ENCODE measurements at regions not wholly inside any gene's neighbourhood (a gene's known extent, or its start where the extent isn't known, plus 50 kb on each side); places are given as distances from the start of the nearest gene placed in this dataset.

DNA sequence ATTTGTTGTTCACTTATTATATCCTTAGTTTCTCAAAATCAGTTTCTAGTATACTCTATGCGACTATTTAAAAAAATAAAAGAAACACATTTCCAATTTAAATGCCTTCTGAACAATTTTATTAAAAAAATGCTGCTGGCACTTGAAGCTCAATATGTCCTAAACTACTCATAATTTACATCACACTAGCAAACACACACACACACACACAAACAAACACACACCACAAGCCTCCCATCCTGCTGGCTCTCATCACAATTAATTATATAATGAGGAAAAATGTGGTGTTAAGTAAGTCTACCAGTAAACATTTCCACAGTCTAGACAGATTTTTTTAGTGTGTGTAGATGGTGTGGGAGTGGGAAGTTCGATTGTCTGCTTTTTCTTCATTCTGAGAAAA is 350.3 kb downstream of the AASDHPPT start:
- Histone ChIP-seq H3K27me3 (ENCODE audit: control insufficient read depth in 2 of 2, insufficient read depth in 1 of 2, low read length in 1 of 2) (no peaks in the 10 kb centered on the region), H3K4me1 (ENCODE audit: control insufficient read depth in 2 of 2, insufficient read depth in 2 of 2, low read length in 2 of 2) (no peaks in the 10 kb centered on the region), H3K4me3 (ENCODE audit: low read length in 2 of 2) (no peak overlapping the region), H3K36me3 (ENCODE audit: control insufficient read depth in 2 of 2, insufficient read depth in 2 of 2, low read length in 1 of 2) (no peaks in the 10 kb centered on the region), H3K9me3 (ENCODE audit: control insufficient read depth in 2 of 2, insufficient read depth in 1 of 2, low read length in 1 of 2) (no peaks in the 10 kb centered on the region), H3K27ac (ENCODE audit: low read depth in 1 of 2, low read length in 1 of 2) (no peak overlapping the region)
- WGBS: 79% methylated on average over 2 of the region's 2 CpGs
- no peak for DNase-seq (ENCODE audit: low read depth in 6 of 9, low spot score in 9 of 9)

- WGBS: 76% methylated on average over 1 of the region's 1 CpG
- no peaks in the 10 kb centered on the region for H3K4me1 ChIP-seq (ENCODE audit: control insufficient read depth in 2 of 2, insufficient read depth in 2 of 2, low read length in 2 of 2)
These were observed 364.6 kb downstream of the AASDHPPT start for GRCh38 chr11:106442032-106442431.

DNA sequence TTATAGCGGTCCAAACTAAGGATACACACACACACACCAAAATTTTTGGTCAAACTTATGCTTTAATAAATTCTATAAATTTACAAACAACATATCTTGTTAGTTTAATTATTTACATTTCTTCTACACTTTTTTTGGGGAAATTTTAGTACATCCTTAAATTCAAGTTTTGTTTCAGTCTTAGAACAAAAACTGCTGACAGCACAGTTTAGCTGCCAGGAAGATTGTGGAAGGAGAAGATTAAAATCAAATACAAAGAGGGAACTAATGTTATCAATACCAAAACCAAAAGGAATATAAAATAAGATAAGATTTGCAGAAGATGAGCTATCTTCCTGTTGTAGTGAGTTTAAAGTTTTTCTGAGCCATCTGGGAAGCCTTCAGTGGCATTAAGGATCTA is 368.8 kb downstream of the AASDHPPT start:
- Histone ChIP-seq H3K27ac (ENCODE audit: low read depth in 1 of 2, low read length in 1 of 2) (no peak overlapping the region), H3K4me3 (ENCODE audit: low read length in 2 of 2) (no peak overlapping the region), H3K36me3 (ENCODE audit: control insufficient read depth in 2 of 2, insufficient read depth in 2 of 2, low read length in 1 of 2) (no peaks in the 10 kb centered on the region), H3K27me3 (ENCODE audit: control insufficient read depth in 2 of 2, insufficient read depth in 1 of 2, low read length in 1 of 2) (no peaks in the 10 kb centered on the region), H3K9me3 (ENCODE audit: control insufficient read depth in 2 of 2, insufficient read depth in 1 of 2, low read length in 1 of 2) (no peaks in the 10 kb centered on the region), H3K4me1 (ENCODE audit: control insufficient read depth in 2 of 2, insufficient read depth in 2 of 2, low read length in 2 of 2) (no peaks in the 10 kb centered on the region)
- no peak for DNase-seq (ENCODE audit: low read depth in 6 of 9, low spot score in 9 of 9)
- 96% methylated on average over 1 of the region's 1 CpG for WGBS

More at GRCh38 chr11:106442032-106442431, 364.6 kb downstream of the AASDHPPT start:
- Histone ChIP-seq H3K4me3 (ENCODE audit: low read length in 2 of 2) (no peak overlapping the region), H3K36me3 (ENCODE audit: control insufficient read depth in 2 of 2, insufficient read depth in 2 of 2, low read length in 1 of 2) (no peaks in the 10 kb centered on the region), H3K27ac (ENCODE audit: low read depth in 1 of 2, low read length in 1 of 2) (no peak overlapping the region), H3K9me3 (ENCODE audit: control insufficient read depth in 2 of 2, insufficient read depth in 1 of 2, low read length in 1 of 2) (no peaks in the 10 kb centered on the region), H3K27me3 (ENCODE audit: control insufficient read depth in 2 of 2, insufficient read depth in 1 of 2, low read length in 1 of 2) (no peaks in the 10 kb centered on the region)
- no peak for DNase-seq (ENCODE audit: low read depth in 6 of 9, low spot score in 9 of 9)

DNA sequence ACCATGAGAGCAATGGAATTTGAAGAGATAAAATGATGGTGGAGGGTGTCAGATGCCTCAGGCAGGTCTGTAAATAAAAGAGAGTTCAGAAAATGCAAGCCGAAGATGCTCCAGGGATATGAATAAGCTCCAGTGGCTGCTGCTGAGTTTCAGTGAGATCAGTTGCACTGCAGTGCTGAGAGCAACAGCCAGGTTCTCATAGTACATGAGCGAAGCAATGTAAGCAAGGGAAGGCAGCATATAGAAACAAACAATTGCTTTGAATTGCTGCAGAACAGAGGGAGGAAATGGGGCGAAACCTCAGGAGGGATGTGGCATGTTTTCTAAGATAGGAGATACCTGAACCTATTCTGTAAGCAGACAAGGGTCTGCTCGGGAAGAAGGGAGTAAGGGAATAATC is 369.5 kb downstream of the AASDHPPT start:
- Histone ChIP-seq H3K9me3 (ENCODE audit: control insufficient read depth in 2 of 2, insufficient read depth in 1 of 2, low read length in 1 of 2) (no peaks in the 10 kb centered on the region), H3K4me3 (ENCODE audit: low read length in 2 of 2) (no peak overlapping the region), H3K4me1 (ENCODE audit: control insufficient read depth in 2 of 2, insufficient read depth in 2 of 2, low read length in 2 of 2) (no peaks in the 10 kb centered on the region), H3K27ac (ENCODE audit: low read depth in 1 of 2, low read length in 1 of 2) (no peak overlapping the region), H3K27me3 (ENCODE audit: control insufficient read depth in 2 of 2, insufficient read depth in 1 of 2, low read length in 1 of 2) (no peaks in the 10 kb centered on the region), H3K36me3 (ENCODE audit: control insufficient read depth in 2 of 2, insufficient read depth in 2 of 2, low read length in 1 of 2) (no peaks in the 10 kb centered on the region)
- 27% methylated on average over 4 of the region's 4 CpGs for WGBS
- DNase-seq (ENCODE audit: low read depth in 6 of 9, low spot score in 9 of 9): no peak

DNA sequence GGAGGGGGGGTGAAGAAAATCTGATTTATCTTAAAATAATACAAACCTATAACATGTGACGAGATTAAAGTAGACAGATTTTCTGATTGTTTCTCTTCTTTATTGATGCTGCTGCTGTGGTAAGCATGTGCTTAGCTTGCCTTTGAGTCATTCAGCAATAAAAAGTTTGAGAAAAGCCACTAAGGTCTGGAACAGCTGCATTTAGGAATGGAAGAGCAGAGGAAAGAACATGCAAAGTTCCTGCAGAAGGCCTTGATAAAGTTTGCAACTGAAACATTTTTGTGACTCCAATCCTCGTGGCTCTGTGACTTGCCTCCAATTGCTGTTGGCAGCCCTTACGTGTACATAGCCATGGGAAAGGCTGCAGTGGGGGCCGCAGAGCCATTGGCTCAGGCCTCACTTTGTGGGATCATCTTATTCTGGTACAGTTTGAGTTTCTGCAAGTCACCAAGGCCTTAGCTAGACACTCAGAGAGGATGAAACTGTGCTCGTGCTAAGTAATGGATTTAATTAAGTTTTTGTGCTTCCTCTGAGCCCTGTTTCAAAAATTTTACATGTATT is 370.2 kb downstream of the AASDHPPT start:
- no peaks in the 10 kb centered on the region for H3K27me3 ChIP-seq (ENCODE audit: control insufficient read depth in 2 of 2, insufficient read depth in 1 of 2, low read length in 1 of 2)
- H3K36me3 ChIP-seq (ENCODE audit: control insufficient read depth in 2 of 2, insufficient read depth in 2 of 2, low read length in 1 of 2): no peaks in the 10 kb centered on the region
- H3K4me1 ChIP-seq (ENCODE audit: control insufficient read depth in 2 of 2, insufficient read depth in 2 of 2, low read length in 2 of 2): no peaks in the 10 kb centered on the region
- H3K9me3 ChIP-seq (ENCODE audit: control insufficient read depth in 2 of 2, insufficient read depth in 1 of 2, low read length in 1 of 2): no peaks in the 10 kb centered on the region
- no peak overlapping the region for H3K27ac ChIP-seq (ENCODE audit: low read depth in 1 of 2, low read length in 1 of 2)
- DNase-seq (ENCODE audit: low read depth in 6 of 9, low spot score in 9 of 9): no peak
- H3K4me3 ChIP-seq (ENCODE audit: low read length in 2 of 2): no peak overlapping the region
- WGBS: 77% methylated on average over 5 of the region's 5 CpGs

DNA sequence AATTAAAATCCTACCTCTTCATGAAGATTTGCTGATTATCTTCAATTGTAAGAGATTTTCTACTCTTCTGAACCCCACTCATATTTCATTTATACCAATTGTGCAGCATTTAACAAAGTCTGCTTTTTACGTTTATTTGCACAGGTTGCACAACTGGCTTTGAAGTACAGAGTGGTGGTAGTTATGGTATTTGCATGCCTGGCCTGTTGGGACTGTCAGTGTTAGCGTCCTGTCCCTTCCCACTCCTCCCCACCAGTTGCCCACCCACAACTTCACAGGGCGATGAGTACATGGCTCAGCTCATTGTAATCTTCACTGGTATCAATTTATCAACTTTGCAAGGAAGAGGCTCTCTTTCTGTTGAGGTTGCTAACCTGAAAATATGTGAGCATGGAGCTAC is 372.3 kb downstream of the AASDHPPT start:
- H3K4me3 ChIP-seq (ENCODE audit: low read length in 2 of 2): no peak overlapping the region
- no peak overlapping the region for H3K27ac ChIP-seq (ENCODE audit: low read depth in 1 of 2, low read length in 1 of 2)
- H3K36me3 ChIP-seq (ENCODE audit: control insufficient read depth in 2 of 2, insufficient read depth in 2 of 2, low read length in 1 of 2): no peaks in the 10 kb centered on the region
- H3K4me1 ChIP-seq (ENCODE audit: control insufficient read depth in 2 of 2, insufficient read depth in 2 of 2, low read length in 2 of 2): no peaks in the 10 kb centered on the region
- WGBS: 92% methylated on average over 3 of the region's 3 CpGs
- H3K27me3 ChIP-seq (ENCODE audit: control insufficient read depth in 2 of 2, insufficient read depth in 1 of 2, low read length in 1 of 2): no peaks in the 10 kb centered on the region
- H3K9me3 ChIP-seq (ENCODE audit: control insufficient read depth in 2 of 2, insufficient read depth in 1 of 2, low read length in 1 of 2): no peaks in the 10 kb centered on the region
- DNase-seq (ENCODE audit: low read depth in 6 of 9, low spot score in 9 of 9): no peak

DNA sequence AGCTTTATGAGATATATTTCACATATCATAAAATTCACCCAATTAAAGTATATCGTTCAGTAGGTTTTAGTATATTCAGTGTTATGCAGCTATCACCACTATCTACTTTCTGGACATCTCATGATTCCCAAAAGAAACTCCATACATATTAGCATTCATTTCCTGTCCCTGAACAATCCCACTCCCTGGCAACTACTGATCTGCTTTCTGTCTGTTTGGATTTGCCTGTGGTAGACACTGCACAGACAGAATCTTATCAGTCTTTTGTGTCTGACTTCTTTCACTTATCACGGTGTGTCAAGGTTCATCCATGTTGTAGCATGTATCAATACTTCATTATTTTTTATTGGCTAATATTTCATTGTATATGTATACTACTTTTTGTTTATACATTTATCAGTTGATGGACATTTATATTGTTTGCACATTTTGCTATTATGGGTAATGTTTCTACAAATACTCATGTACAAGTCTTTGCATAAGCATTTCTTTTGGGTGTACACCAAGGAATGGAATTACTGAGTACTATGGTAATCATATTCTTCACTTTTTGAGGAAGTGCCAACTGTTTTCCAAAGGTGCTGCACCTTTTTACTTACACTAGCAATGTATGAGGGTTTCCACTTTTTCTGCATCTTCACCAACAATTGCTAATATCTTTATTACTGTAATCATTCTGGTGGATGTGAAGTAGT is 373.9 kb downstream of the AASDHPPT start:
- no peaks in the 10 kb centered on the region for H3K9me3 ChIP-seq (ENCODE audit: control insufficient read depth in 2 of 2, insufficient read depth in 1 of 2, low read length in 1 of 2)
- no peak for DNase-seq (ENCODE audit: low read depth in 6 of 9, low spot score in 9 of 9)
- no peaks in the 10 kb centered on the region for H3K4me1 ChIP-seq (ENCODE audit: control insufficient read depth in 2 of 2, insufficient read depth in 2 of 2, low read length in 2 of 2)
- H3K27me3 ChIP-seq (ENCODE audit: control insufficient read depth in 2 of 2, insufficient read depth in 1 of 2, low read length in 1 of 2): no peaks in the 10 kb centered on the region
- WGBS: 65% methylated on average over 2 of the region's 2 CpGs
- H3K4me3 ChIP-seq (ENCODE audit: low read length in 2 of 2): no peak overlapping the region
- H3K36me3 ChIP-seq (ENCODE audit: control insufficient read depth in 2 of 2, insufficient read depth in 2 of 2, low read length in 1 of 2): no peaks in the 10 kb centered on the region
- no peak overlapping the region for H3K27ac ChIP-seq (ENCODE audit: low read depth in 1 of 2, low read length in 1 of 2)

GRCh38 chr11:106456647-106457046 is 379.2 kb downstream of the AASDHPPT start:
- Histone ChIP-seq H3K9me3 (ENCODE audit: control insufficient read depth in 2 of 2, insufficient read depth in 1 of 2, low read length in 1 of 2) (no peaks in the 10 kb centered on the region), H3K4me1 (ENCODE audit: control insufficient read depth in 2 of 2, insufficient read depth in 2 of 2, low read length in 2 of 2) (no peaks in the 10 kb centered on the region), H3K27ac (ENCODE audit: low read depth in 1 of 2, low read length in 1 of 2) (no peak overlapping the region), H3K36me3 (ENCODE audit: control insufficient read depth in 2 of 2, insufficient read depth in 2 of 2, low read length in 1 of 2) (no peaks in the 10 kb centered on the region), H3K27me3 (ENCODE audit: control insufficient read depth in 2 of 2, insufficient read depth in 1 of 2, low read length in 1 of 2) (no peaks in the 10 kb centered on the region), H3K4me3 (ENCODE audit: low read length in 2 of 2) (no peak overlapping the region)
- WGBS: 56% methylated on average over 3 of the region's 3 CpGs
- DNase-seq (ENCODE audit: low read depth in 6 of 9, low spot score in 9 of 9): no peak

GRCh38 chr11:106457727-106458126 is 380.3 kb downstream of the AASDHPPT start:
- Histone ChIP-seq H3K27me3 (ENCODE audit: control insufficient read depth in 2 of 2, insufficient read depth in 1 of 2, low read length in 1 of 2) (no peaks in the 10 kb centered on the region), H3K36me3 (ENCODE audit: control insufficient read depth in 2 of 2, insufficient read depth in 2 of 2, low read length in 1 of 2) (no peaks in the 10 kb centered on the region), H3K4me3 (ENCODE audit: low read length in 2 of 2) (no peak overlapping the region), H3K27ac (ENCODE audit: low read depth in 1 of 2, low read length in 1 of 2) (no peak overlapping the region), H3K9me3 (ENCODE audit: control insufficient read depth in 2 of 2, insufficient read depth in 1 of 2, low read length in 1 of 2) (no peaks in the 10 kb centered on the region), H3K4me1 (ENCODE audit: control insufficient read depth in 2 of 2, insufficient read depth in 2 of 2, low read length in 2 of 2) (no peaks in the 10 kb centered on the region)
- DNase-seq (ENCODE audit: low read depth in 6 of 9, low spot score in 9 of 9): no peak
- WGBS: 36% methylated on average over 1 of the region's 1 CpG
